GM13977 (cell line): ENCODE measurements at regions not wholly inside any gene's neighbourhood (a gene's known extent, or its start where the extent isn't known, plus 50 kb on each side); places are given as distances from the start of the nearest gene placed in this dataset.

Experiments
- DNase-seq: peaks from one replicate; pipeline ENCODE4 v3.0.0; 2012; ENCODE audit warnings: low spot score
- CTCF ChIP-seq: IDR thresholded peaks from 2 replicates; pipeline ENCODE4 v1.5.1; 2012; ENCODE audit warnings: mild to moderate bottlenecking, control low read depth; ENCODE audit not compliant: insufficient read depth; ENCODE audit errors: extremely low read depth, missing control alignments
- in situ Hi-C: fragments of 300-500 bp; cut with MboI; formaldehyde crosslinking; loops from one replicate; pipeline ENCODE4 v1.12.0; 2022; ENCODE audit warnings: low sequenced_read_pairs, low pct_unique_long_range_greater_than_20kb, mixed read lengths, inconsistent platforms; ENCODE audit not compliant: unreplicated experiment

GRCh38 chr5:154129921-154130320, 60.6 kb upstream of the GALNT10 start:
- in situ Hi-C loops: no loop called here

GRCh38 chr5:154131817-154132216, 58.7 kb upstream of the GALNT10 start:
- TF ChIP-seq CTCF: no peak
- DNase-seq: no peak
- in situ Hi-C loops: no loop called here

More at GRCh38 chr5:154129921-154130320, 60.6 kb upstream of the GALNT10 start:
- no peak for TF ChIP-seq CTCF
- no peak for DNase-seq

- no peak for TF ChIP-seq CTCF
- no peak for DNase-seq
- in situ Hi-C loops: no loop called here
Observed at GRCh38 chr5:154132718-154133307, 57.7 kb upstream of the GALNT10 start.

- TF ChIP-seq CTCF: no peak
- in situ Hi-C loops: no loop called here
- DNase-seq: no peak
Observed at GRCh38 chr5:154133591-154133990, 56.9 kb upstream of the GALNT10 start.

- DNase-seq: no peak
- no peak for TF ChIP-seq CTCF
- in situ Hi-C loops: no loop called here
Observed at GRCh38 chr5:154134499-154134898, 56.0 kb upstream of the GALNT10 start.

GRCh38 chr5:154135125-154135817, 55.3 kb upstream of the GALNT10 start:
- in situ Hi-C loops: no loop called here
- DNase-seq: no peak
- no peak for TF ChIP-seq CTCF

GRCh38 chr5:154136141-154136540, 54.4 kb upstream of the GALNT10 start:
- in situ Hi-C loops: no loop called here
- DNase-seq: no peak
- no peak for TF ChIP-seq CTCF
